ENCODE measurements at regions not wholly inside any gene's neighbourhood (a gene's known extent, or its start where the extent isn't known, plus 50 kb on each side); places are given as distances from the start of the nearest gene placed in this dataset.

DNA sequence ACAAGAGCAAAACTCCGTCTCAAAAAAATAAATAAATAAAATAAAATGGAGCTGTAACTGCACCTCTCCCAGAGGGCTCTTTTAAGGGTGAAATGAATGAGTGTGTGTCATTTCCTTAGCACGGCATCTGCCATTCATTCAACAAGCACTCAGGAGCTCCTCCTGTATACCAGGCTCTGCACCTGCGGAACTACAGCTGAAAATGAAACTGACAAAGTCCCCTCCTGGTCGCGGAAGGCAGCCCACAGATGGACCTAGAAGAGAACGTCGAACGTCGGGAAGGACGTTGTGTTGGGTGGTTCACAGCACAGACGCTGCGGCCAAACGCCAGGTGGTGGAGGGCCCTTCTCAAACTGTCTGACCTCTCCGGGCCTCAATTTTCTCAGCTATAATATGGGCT, 256.4 kb downstream of the TFAP2C start:
- no peaks in the 10 kb centered on the region for H3K36me3 ChIP-seq (ENCODE audit: control insufficient read depth, insufficient read depth, low read length)
- no peak for TF ChIP-seq CTCF (conservative IDR thresholded peaks at IDR 0.05)
- H3K4me3 Mint-ChIP-seq: no peak overlapping the region
- H3K27me3 ChIP-seq (ENCODE audit: control insufficient read depth, insufficient read depth, low read length, poor library complexity, severe bottlenecking): no peaks in the 10 kb centered on the region
- no peaks in the 10 kb centered on the region for H3K9me3 ChIP-seq (ENCODE audit: control insufficient read depth, low read length)
- peaks cover 5% of the 10 kb centered on the region for H3K27me3 Mint-ChIP-seq (ENCODE audit: insufficient read depth)
- no peaks in the 10 kb centered on the region for H3K9me3 Mint-ChIP-seq
- H3K36me3 Mint-ChIP-seq (ENCODE audit: low read depth): no peaks in the 10 kb centered on the region
- H3K9ac ChIP-seq (ENCODE audit: extremely low read depth, low read length, poor library complexity, severe bottlenecking): no peak overlapping the region
- no peaks in the 10 kb centered on the region for H3K4me1 ChIP-seq (ENCODE audit: control insufficient read depth, insufficient read depth, low read length)
- 70 to 74% methylated on average over 12 to 14 of the region's 14 CpGs for WGBS, 2 experiments (ENCODE audit: insufficient coverage in 1 of 2, insufficient read length in 1 of 2)
- no peak overlapping the region for H3K27ac Mint-ChIP-seq
- no peak for DNase-seq
- peaks cover 1% of the 10 kb centered on the region for H3K4me1 Mint-ChIP-seq
- no peak overlapping the region for H3K4me3 ChIP-seq (ENCODE audit: low read length)
- no peak overlapping the region for H3K27ac ChIP-seq (ENCODE audit: low read depth, low read length)

DNA sequence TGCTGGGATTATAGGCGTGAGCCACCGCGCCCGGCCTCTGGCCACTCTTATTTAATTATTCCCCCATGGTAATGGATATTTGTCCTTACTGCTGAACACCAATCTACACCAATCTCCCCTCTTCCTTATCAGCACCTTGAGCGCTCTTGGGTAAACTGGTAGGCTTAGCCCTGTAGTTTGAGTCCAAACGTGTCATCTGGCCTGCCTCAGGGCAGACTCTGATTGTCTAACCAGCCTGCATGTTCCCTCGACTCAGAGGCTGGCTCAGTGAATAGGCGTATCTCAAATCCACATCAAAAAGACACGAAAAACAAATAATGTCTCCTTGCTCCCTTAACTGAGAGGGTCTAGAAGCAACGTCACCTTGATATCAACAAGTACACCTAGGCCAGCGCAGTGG, 260.9 kb downstream of the TFAP2C start:
- H3K9me3 ChIP-seq (ENCODE audit: control insufficient read depth, low read length): no peaks in the 10 kb centered on the region
- no peak for TF ChIP-seq CTCF (conservative IDR thresholded peaks at IDR 0.05)
- no peaks in the 10 kb centered on the region for H3K36me3 ChIP-seq (ENCODE audit: control insufficient read depth, insufficient read depth, low read length)
- H3K9me3 Mint-ChIP-seq: no peaks in the 10 kb centered on the region
- H3K27ac Mint-ChIP-seq: no peak overlapping the region
- peak; percentile 22 for DNase-seq
- 91 to 94% methylated on average over 11 of the region's 11 CpGs for WGBS, 2 experiments (ENCODE audit: insufficient coverage in 1 of 2, insufficient read length in 1 of 2)
- no peaks in the 10 kb centered on the region for H3K27me3 ChIP-seq (ENCODE audit: control insufficient read depth, insufficient read depth, low read length, poor library complexity, severe bottlenecking)
- no peak overlapping the region for H3K9ac ChIP-seq (ENCODE audit: extremely low read depth, low read length, poor library complexity, severe bottlenecking)
- H3K4me3 ChIP-seq (ENCODE audit: low read length): no peak overlapping the region
- H3K36me3 Mint-ChIP-seq (ENCODE audit: low read depth): no peaks in the 10 kb centered on the region
- H3K27ac ChIP-seq (ENCODE audit: low read depth, low read length): no peak overlapping the region
- peaks cover 10% of the 10 kb centered on the region for H3K4me1 Mint-ChIP-seq
- peaks cover 2% of the 10 kb centered on the region for H3K27me3 Mint-ChIP-seq (ENCODE audit: insufficient read depth)
- no peak overlapping the region for H3K4me3 Mint-ChIP-seq
- no peaks in the 10 kb centered on the region for H3K4me1 ChIP-seq (ENCODE audit: control insufficient read depth, insufficient read depth, low read length)

DNA sequence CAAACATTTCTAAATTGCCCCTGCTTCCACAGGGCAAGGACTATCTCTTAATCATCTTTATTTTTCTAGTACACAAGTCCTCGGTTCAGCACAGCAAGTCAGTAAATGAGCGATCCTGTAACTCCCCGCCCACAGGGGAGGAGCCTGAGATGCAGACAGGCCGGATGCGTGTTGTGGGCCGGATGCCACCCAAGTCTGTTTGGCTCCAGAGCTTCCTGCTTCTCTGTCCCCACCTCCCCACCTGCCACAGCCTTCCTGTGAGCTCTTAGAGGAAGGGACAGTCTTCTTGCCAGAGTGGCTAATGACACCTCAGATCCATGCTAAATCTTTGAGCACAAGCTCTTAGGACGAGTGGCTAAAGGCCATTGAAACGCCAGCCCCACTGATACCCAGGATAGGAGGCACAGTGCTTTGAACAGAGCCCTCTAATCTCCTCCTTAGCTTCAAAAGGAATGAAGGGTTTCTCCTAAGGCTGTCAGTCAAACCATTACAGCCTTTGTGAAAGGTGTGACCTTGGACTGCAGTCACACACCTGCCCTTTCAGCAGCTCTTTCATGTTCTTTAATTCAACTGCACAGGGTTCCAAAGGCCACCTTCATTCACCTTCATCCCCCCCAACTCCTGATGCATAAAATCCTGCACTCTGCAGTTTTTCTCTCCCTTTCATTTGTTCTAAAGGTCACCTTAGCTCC, 264.3 kb downstream of the TFAP2C start:
- H3K27ac ChIP-seq (ENCODE audit: low read depth, low read length): no peak overlapping the region
- H3K36me3 ChIP-seq (ENCODE audit: control insufficient read depth, insufficient read depth, low read length): no peaks in the 10 kb centered on the region
- peak; percentile 83 for DNase-seq
- no peaks in the 10 kb centered on the region for H3K9me3 ChIP-seq (ENCODE audit: control insufficient read depth, low read length)
- peaks cover 10% of the 10 kb centered on the region for H3K4me1 Mint-ChIP-seq
- no peak overlapping the region for H3K27ac Mint-ChIP-seq
- no peaks in the 10 kb centered on the region for H3K4me1 ChIP-seq (ENCODE audit: control insufficient read depth, insufficient read depth, low read length)
- no peak overlapping the region for H3K9ac ChIP-seq (ENCODE audit: extremely low read depth, low read length, poor library complexity, severe bottlenecking)
- H3K4me3 Mint-ChIP-seq: no peak overlapping the region
- H3K27me3 Mint-ChIP-seq (ENCODE audit: insufficient read depth): no peaks in the 10 kb centered on the region
- WGBS, 2 experiments (ENCODE audit: insufficient coverage in 1 of 2, insufficient read length in 1 of 2): 72 to 86% methylated on average over 4 to 8 of the region's 8 CpGs
- no peak for TF ChIP-seq CTCF (conservative IDR thresholded peaks at IDR 0.05)
- H3K36me3 Mint-ChIP-seq (ENCODE audit: low read depth): no peaks in the 10 kb centered on the region
- H3K4me3 ChIP-seq (ENCODE audit: low read length): no peak overlapping the region
- H3K9me3 Mint-ChIP-seq: no peaks in the 10 kb centered on the region
- H3K27me3 ChIP-seq (ENCODE audit: control insufficient read depth, insufficient read depth, low read length, poor library complexity, severe bottlenecking): no peaks in the 10 kb centered on the region

All from endodermal cell (in vitro differentiated cells).